Karpas-422 (cell line): ENCODE measurements at regions not wholly inside any gene's neighbourhood (a gene's known extent, or its start where the extent isn't known, plus 50 kb on each side); places are given as distances from the start of the nearest gene placed in this dataset.

Source experiments
- DNase-seq: peaks from one replicate; pipeline ENCODE4 v3.0.0-alpha.2; 2015
- H2AFZ ChIP-seq: fragments of 200-600 bp; sonication (generic); 2 replicates; pipeline ENCODE4 v1.6.1; 2014; ENCODE audit warnings: antibody characterized with exemption, low read length, mixed read lengths
- H3K27ac ChIP-seq: fragments of 200-600 bp; sonication (generic); 2 replicates; pipeline ENCODE4 v1.5.1; 2014; ENCODE audit warnings: mild to moderate bottlenecking, low read length, moderate library complexity
- H3K27me3 ChIP-seq: fragments of 200-600 bp; sonication (generic); 2 replicates; pipeline ENCODE4 v1.6.1; 2014; ENCODE audit warnings: low read length, mixed read lengths
- H3K36me3 ChIP-seq: fragments of 200-600 bp; sonication (generic); 2 replicates; pipeline ENCODE4 v1.6.1; 2014; ENCODE audit warnings: low read length, mixed read lengths; ENCODE audit not compliant: insufficient read depth
- H3K4me1 ChIP-seq: fragments of 200-600 bp; sonication (generic); 2 replicates; pipeline ENCODE4 v1.6.1; 2014; ENCODE audit warnings: mild to moderate bottlenecking, low read length, mixed read lengths
- H3K4me2 ChIP-seq: fragments of 200-600 bp; sonication (generic); 2 replicates; pipeline ENCODE4 v1.6.1; 2014; ENCODE audit warnings: low read length, low read depth, mild to moderate bottlenecking; ENCODE audit not compliant: poor library complexity, severe bottlenecking
- H3K4me3 ChIP-seq: fragments of 200-600 bp; sonication (generic); 2 replicates; pipeline ENCODE4 v1.5.1; 2014; ENCODE audit warnings: mild to moderate bottlenecking, antibody characterized with exemption, low read length, mixed read lengths
- H3K79me2 ChIP-seq: fragments of 200-600 bp; sonication (generic); 2 replicates; pipeline ENCODE4 v1.6.1; 2014; ENCODE audit warnings: mild to moderate bottlenecking, low read length, mixed read lengths
- H3K9ac ChIP-seq: fragments of 200-600 bp; sonication (generic); 2 replicates; pipeline ENCODE4 v1.6.0; 2014; ENCODE audit warnings: low read length
- H3K9me2 ChIP-seq: fragments of 200-600 bp; sonication (generic), shearing (Covaris generic); replicated peaks from 2 replicates; pipeline ENCODE4 v1.6.0; 2014; ENCODE audit warnings: mild to moderate bottlenecking, low read length, moderate library complexity; ENCODE audit not compliant: insufficient read depth
- H3K9me3 ChIP-seq: fragments of 300-700, 200-600 bp; sonication (generic); 2 replicates; pipeline ENCODE4 v1.6.1; 2014; ENCODE audit warnings: low read length, mixed read lengths
- H4K20me1 ChIP-seq: fragments of 200-600 bp; sonication (generic); 2 replicates; pipeline ENCODE4 v1.6.1; 2014; ENCODE audit warnings: mild to moderate bottlenecking, antibody characterized with exemption, low read length, low read depth; ENCODE audit not compliant: insufficient read depth

DNA sequence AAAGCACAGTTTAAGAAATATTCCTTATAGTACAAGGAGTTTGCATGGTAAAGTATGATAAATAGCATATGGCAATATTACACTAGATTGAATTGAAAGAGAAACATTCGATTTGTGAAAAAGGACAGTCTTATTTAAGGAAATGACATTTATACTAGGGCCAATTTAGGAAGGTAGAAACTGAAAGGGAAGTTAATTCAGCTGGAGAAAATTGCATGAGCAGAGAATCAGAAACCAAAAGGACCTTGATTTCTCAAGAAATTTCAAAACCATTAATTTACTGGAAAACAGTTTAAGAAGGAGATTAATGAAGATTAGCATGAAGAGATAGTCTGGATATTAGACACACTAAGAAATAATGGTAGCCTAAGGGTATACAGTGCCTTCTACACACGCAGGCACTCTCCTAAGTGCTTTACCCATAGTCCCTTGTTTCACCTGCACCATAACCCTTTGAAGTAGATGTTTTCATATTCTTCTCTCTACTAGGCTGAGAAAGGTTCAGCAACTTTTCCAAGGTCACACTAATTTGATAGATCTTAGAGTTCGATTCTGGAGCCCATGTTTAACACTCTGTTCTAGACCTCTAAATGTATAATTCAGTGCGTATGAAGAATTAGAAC lies 259.1 kb upstream of the SLIT2 start:
- H4K20me1 ChIP-seq, result no peaks in the 10 kb centered on the region
- H3K9me2 ChIP-seq, result no peaks in the 10 kb centered on the region
- H3K4me3 ChIP-seq, result no peak overlapping the region
- H3K79me2 ChIP-seq, result no peaks in the 10 kb centered on the region
- H3K27ac ChIP-seq, result no peak overlapping the region
- no peaks in the 10 kb centered on the region for H3K36me3 ChIP-seq
- peaks cover 17% of the 10 kb centered on the region for H3K9me3 ChIP-seq
- no peak overlapping the region for H3K4me2 ChIP-seq
- no peaks in the 10 kb centered on the region for H3K4me1 ChIP-seq
- H3K27me3 ChIP-seq, result no peaks in the 10 kb centered on the region
- no peak for DNase-seq
- no peak overlapping the region for H2AFZ ChIP-seq
- no peak overlapping the region for H3K9ac ChIP-seq

DNA sequence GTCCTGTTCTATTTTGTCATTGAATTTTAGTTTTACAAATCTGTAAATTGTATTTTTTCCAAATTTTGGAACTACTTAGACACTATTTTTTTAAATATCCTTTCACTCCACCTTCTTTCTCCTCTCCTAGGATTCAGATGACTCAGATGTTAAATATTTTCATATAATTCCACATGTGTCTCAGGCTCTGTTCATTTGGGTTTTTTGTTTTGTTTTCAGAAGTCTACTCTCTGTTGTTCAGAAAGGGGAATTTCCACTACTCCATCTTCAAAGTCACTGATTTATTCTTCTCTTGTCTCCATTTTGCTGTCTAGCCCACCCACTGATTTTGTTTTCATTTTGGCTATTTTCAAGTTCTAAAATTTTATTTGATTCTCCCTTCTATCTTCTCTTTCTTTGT lies 264.0 kb upstream of the SLIT2 start:
- DNase-seq, result no peak
- no peaks in the 10 kb centered on the region for H4K20me1 ChIP-seq
- H3K9me2 ChIP-seq, result no peaks in the 10 kb centered on the region
- H3K4me2 ChIP-seq, result no peak overlapping the region
- no peaks in the 10 kb centered on the region for H3K27me3 ChIP-seq
- H3K79me2 ChIP-seq, result no peaks in the 10 kb centered on the region
- no peaks in the 10 kb centered on the region for H3K36me3 ChIP-seq
- no peak overlapping the region for H3K27ac ChIP-seq
- peaks cover 17% of the 10 kb centered on the region for H3K9me3 ChIP-seq
- H3K4me3 ChIP-seq, result no peak overlapping the region
- H3K9ac ChIP-seq, result no peak overlapping the region
- H2AFZ ChIP-seq, result no peak overlapping the region
- no peaks in the 10 kb centered on the region for H3K4me1 ChIP-seq

DNA sequence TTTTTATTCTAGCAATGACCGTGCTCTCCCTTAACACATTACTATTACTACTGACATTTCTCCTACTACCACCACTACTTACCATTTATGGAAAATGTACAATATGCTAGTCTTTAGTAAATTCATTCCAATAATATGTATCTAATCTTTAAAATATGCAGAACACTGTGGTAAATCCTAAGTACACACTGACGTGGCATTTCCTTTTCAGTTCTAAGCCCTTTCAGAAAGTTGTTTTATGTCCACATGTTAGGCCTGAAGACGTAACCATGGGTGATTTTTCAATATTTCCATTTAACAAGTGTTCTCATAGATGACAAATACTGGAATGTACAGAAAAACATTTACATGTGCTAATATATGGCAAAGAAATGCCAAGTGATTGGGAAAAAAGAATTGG lies 268.6 kb upstream of the SLIT2 start:
- no peak for DNase-seq
- Histone ChIP-seq H3K4me1 (no peaks in the 10 kb centered on the region), H2AFZ (no peak overlapping the region), H4K20me1 (no peaks in the 10 kb centered on the region), H3K4me3 (no peak overlapping the region), H3K27me3 (no peaks in the 10 kb centered on the region), H3K9me2 (no peaks in the 10 kb centered on the region), H3K79me2 (no peaks in the 10 kb centered on the region), H3K4me2 (no peak overlapping the region), H3K9ac (no peak overlapping the region), H3K36me3 (no peaks in the 10 kb centered on the region), H3K9me3 (peaks cover 19% of the 10 kb centered on the region), H3K27ac (no peak overlapping the region)

DNA sequence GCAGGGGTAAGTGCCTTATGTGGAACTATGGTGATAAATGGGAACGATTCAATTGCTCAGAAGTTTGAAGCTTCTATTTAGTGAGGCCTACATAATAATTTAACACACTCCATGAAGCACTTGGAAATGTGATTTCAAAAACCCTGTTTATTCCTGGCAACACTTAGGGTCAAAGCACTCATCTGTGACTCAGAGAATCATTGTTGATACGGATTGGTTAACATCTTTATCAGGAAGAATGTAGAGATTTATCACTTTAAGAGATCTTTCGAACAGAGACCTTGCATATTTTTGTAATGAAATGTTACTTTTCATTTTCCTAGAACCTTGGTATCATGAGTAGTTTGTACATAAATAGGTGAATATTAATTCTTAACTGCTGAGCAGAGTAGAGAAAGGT lies 269.1 kb upstream of the SLIT2 start:
- Histone ChIP-seq H3K9ac (no peak overlapping the region), H3K4me1 (no peaks in the 10 kb centered on the region), H4K20me1 (no peaks in the 10 kb centered on the region), H3K27me3 (no peaks in the 10 kb centered on the region), H3K9me2 (no peaks in the 10 kb centered on the region), H3K4me2 (no peak overlapping the region), H3K79me2 (no peaks in the 10 kb centered on the region), H3K9me3 (peaks cover 15% of the 10 kb centered on the region), H2AFZ (no peak overlapping the region), H3K4me3 (no peak overlapping the region), H3K27ac (no peak overlapping the region), H3K36me3 (no peaks in the 10 kb centered on the region)
- DNase-seq, result no peak

DNA sequence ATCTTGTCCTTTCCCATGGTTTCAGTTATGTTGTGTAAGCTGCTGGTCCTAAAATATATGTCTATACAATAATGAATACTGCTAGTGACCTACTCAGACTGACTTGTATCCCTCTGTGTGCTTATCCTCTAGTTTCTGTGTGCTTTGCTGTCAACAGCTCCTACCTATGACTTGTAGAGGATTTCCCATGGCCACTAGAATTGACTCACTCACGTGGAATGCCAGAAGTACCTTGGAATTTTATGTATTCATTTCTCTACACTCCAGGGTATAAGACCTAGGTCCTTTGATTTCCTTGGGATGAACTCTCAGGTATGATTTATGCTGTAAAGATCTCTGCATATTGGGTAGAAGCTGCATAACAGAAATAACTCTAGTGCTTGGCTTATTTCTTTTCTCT lies 279.9 kb upstream of the SLIT2 start:
- no peak overlapping the region for H3K4me2 ChIP-seq
- no peaks in the 10 kb centered on the region for H3K79me2 ChIP-seq
- no peaks in the 10 kb centered on the region for H3K9me2 ChIP-seq
- no peak overlapping the region for H2AFZ ChIP-seq
- H3K27me3 ChIP-seq, result no peaks in the 10 kb centered on the region
- H3K27ac ChIP-seq, result no peak overlapping the region
- H3K4me1 ChIP-seq, result no peaks in the 10 kb centered on the region
- H3K4me3 ChIP-seq, result no peak overlapping the region
- peaks cover 16% of the 10 kb centered on the region for H3K9me3 ChIP-seq
- no peak for DNase-seq
- H3K36me3 ChIP-seq, result no peaks in the 10 kb centered on the region
- no peak overlapping the region for H3K9ac ChIP-seq
- H4K20me1 ChIP-seq, result no peaks in the 10 kb centered on the region

DNA sequence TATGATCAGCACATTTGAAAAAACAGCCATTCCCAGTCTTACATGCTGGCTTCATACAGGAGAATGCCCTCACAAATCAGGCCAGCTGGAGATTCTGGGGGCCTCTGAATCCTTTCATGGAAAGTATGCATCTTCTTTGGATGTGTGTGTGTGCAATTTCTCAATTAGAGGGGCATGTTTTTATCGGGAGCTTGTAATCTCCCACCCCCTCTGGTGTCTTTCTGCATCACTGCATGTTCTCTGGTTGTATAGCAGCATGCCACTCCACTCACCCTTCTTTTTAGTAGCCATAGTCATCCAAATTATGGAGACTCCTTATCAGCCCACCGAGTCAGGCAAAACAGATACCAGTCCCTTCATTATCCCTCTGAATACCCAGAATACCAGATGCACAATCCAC lies 282.2 kb upstream of the SLIT2 start:
- H3K9me3 ChIP-seq, result peaks cover 16% of the 10 kb centered on the region
- DNase-seq, result no peak
- H4K20me1 ChIP-seq, result no peaks in the 10 kb centered on the region
- H3K36me3 ChIP-seq, result no peaks in the 10 kb centered on the region
- no peaks in the 10 kb centered on the region for H3K27me3 ChIP-seq
- no peak overlapping the region for H3K4me2 ChIP-seq
- no peak overlapping the region for H3K4me3 ChIP-seq
- no peak overlapping the region for H3K9ac ChIP-seq
- H3K9me2 ChIP-seq, result no peaks in the 10 kb centered on the region
- no peak overlapping the region for H2AFZ ChIP-seq
- no peak overlapping the region for H3K27ac ChIP-seq
- H3K79me2 ChIP-seq, result no peaks in the 10 kb centered on the region
- H3K4me1 ChIP-seq, result no peaks in the 10 kb centered on the region

DNA sequence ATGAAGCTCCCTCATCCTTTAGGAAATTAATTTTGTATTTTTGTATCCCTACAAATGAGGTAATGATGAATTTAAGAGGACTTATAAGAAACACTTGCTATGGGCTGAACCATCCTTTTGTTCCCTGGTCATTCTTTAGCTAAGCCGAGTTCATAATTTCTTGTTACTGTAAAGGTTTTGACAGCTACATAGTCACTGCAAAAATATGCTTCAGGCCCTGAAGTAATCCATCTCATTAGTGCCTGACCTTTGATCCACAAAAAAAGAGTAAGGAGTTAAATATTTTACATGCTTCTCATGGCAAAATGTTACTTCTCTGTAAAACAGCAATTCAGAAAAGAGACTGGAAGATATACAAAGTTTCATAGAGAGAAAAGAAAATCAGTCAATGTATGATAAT lies 290.6 kb upstream of the SLIT2 start:
- Histone ChIP-seq H3K9me3 (peaks cover 23% of the 10 kb centered on the region), H3K36me3 (no peaks in the 10 kb centered on the region), H3K9ac (no peak overlapping the region), H3K4me3 (no peak overlapping the region), H4K20me1 (no peaks in the 10 kb centered on the region), H3K9me2 (no peaks in the 10 kb centered on the region), H3K79me2 (no peaks in the 10 kb centered on the region), H3K4me2 (no peak overlapping the region), H3K4me1 (no peaks in the 10 kb centered on the region), H3K27ac (no peak overlapping the region), H3K27me3 (no peaks in the 10 kb centered on the region), H2AFZ (no peak overlapping the region)
- no peak for DNase-seq

GRCh38 chr4:19958848-19959247 lies 292.9 kb upstream of the SLIT2 start:
- Histone ChIP-seq H3K4me3 (no peak overlapping the region), H2AFZ (no peak overlapping the region), H4K20me1 (no peaks in the 10 kb centered on the region), H3K36me3 (no peaks in the 10 kb centered on the region), H3K4me1 (no peaks in the 10 kb centered on the region), H3K9me3 (peaks cover 32% of the 10 kb centered on the region), H3K79me2 (no peaks in the 10 kb centered on the region), H3K9ac (no peak overlapping the region), H3K9me2 (no peaks in the 10 kb centered on the region), H3K4me2 (no peak overlapping the region), H3K27ac (no peak overlapping the region), H3K27me3 (no peaks in the 10 kb centered on the region)
- DNase-seq, result no peak

DNA sequence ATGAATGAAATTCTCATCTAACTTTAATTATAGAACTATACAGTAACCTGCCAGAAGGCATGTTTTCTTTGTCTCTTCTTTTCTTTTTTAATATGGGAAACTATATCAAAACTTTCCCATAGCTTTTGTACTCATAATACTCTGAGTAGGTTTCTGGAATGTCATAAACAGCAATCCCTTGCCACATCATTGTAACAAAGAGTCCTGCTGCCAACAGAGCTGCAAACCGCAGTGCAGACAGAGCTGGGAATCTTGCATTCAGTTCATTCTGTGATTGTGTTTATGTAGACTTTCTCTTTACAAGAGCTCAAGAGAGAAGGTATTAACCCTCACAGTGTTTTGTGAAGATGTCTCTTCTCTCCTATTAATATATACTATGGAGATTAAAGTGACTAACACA lies 304.4 kb upstream of the SLIT2 start:
- no peaks in the 10 kb centered on the region for H3K27me3 ChIP-seq
- no peak overlapping the region for H3K4me3 ChIP-seq
- H3K79me2 ChIP-seq, result no peaks in the 10 kb centered on the region
- H3K4me2 ChIP-seq, result no peak overlapping the region
- no peak for DNase-seq
- peaks cover 13% of the 10 kb centered on the region for H3K9me3 ChIP-seq
- no peak overlapping the region for H3K9ac ChIP-seq
- H3K9me2 ChIP-seq, result no peaks in the 10 kb centered on the region; the same call in 1 of the 2 replicates
- no peaks in the 10 kb centered on the region for H3K4me1 ChIP-seq
- H4K20me1 ChIP-seq, result no peaks in the 10 kb centered on the region
- H3K36me3 ChIP-seq, result no peaks in the 10 kb centered on the region
- no peak overlapping the region for H3K27ac ChIP-seq
- no peak overlapping the region for H2AFZ ChIP-seq
